ENCODE measurements at regions not wholly inside any gene's neighbourhood (a gene's known extent, or its start where the extent isn't known, plus 50 kb on each side); places are given as distances from the start of the nearest gene placed in this dataset.
"Not testable (repeated sequence)": the region's sequence is repeated elsewhere in the genome, so short reads cannot be mapped to it uniquely, and the experiment has no call there.

GRCh38 chr5:124823380-124823779 lies 76.9 kb upstream of the ZNF608 start:
- no peak for ATAC-seq (replicated peaks in 1 of 2)
- Mint-ChIP-seq H3K4me3 (no peak overlapping the region), H3K4me1 (ENCODE audit: low read depth) (no peaks in the 10 kb centered on the region), H3K27ac (no peak overlapping the region), H3K36me3 (ENCODE audit: insufficient read depth in 2 of 2) (no peaks in the 10 kb centered on the region), H3K9me3 (no peaks in the 10 kb centered on the region), H3K27me3 (ENCODE audit: low read depth) (no peaks in the 10 kb centered on the region)
- DNase-seq, result no peak

GRCh38 chr5:124824637-124825158 lies 78.3 kb upstream of the ZNF608 start:
- Mint-ChIP-seq H3K27ac (no peak overlapping the region), H3K36me3 (ENCODE audit: insufficient read depth in 2 of 2) (no peaks in the 10 kb centered on the region), H3K27me3 (ENCODE audit: low read depth) (no peaks in the 10 kb centered on the region), H3K4me1 (ENCODE audit: low read depth) (no peaks in the 10 kb centered on the region), H3K9me3 (no peaks in the 10 kb centered on the region), H3K4me3 (no peak overlapping the region)
- no peak for DNase-seq
- no peak for ATAC-seq (replicated peaks in 1 of 2)

GRCh38 chr5:124825250-124825982 lies 79.0 kb upstream of the ZNF608 start:
- ATAC-seq (replicated peaks in 1 of 2) (no peak), DNase-seq (no peak)
- H3K4me3 Mint-ChIP-seq, result no peak overlapping the region
- no peaks in the 10 kb centered on the region for H3K4me1 Mint-ChIP-seq (ENCODE audit: low read depth)
- H3K27ac Mint-ChIP-seq, result no peak overlapping the region
- no peaks in the 10 kb centered on the region for H3K9me3 Mint-ChIP-seq
- H3K27me3 Mint-ChIP-seq (ENCODE audit: low read depth), result no peaks in the 10 kb centered on the region
- no peaks in the 10 kb centered on the region for H3K36me3 Mint-ChIP-seq (ENCODE audit: insufficient read depth in 2 of 2)

- DNase-seq, result no peak
- H3K9me3 Mint-ChIP-seq, result no peaks in the 10 kb centered on the region
- no peak for ATAC-seq (replicated peaks in 1 of 2)
- H3K36me3 Mint-ChIP-seq (ENCODE audit: insufficient read depth in 2 of 2), result no peaks in the 10 kb centered on the region
- H3K27ac Mint-ChIP-seq, result no peak overlapping the region
- no peaks in the 10 kb centered on the region for H3K27me3 Mint-ChIP-seq (ENCODE audit: low read depth)
- H3K4me3 Mint-ChIP-seq, result no peak overlapping the region
- H3K4me1 Mint-ChIP-seq (ENCODE audit: low read depth), result no peaks in the 10 kb centered on the region
These were observed 79.5 kb upstream of the ZNF608 start for GRCh38 chr5:124825983-124826337.

GRCh38 chr5:124828731-124829234 lies 82.3 kb upstream of the ZNF608 start:
- H3K36me3 Mint-ChIP-seq (ENCODE audit: insufficient read depth in 2 of 2), result no peaks in the 10 kb centered on the region
- ATAC-seq (replicated peaks in 1 of 2) (no peak), DNase-seq (no peak)
- H3K9me3 Mint-ChIP-seq, result no peaks in the 10 kb centered on the region
- H3K4me1 Mint-ChIP-seq (ENCODE audit: low read depth), result no peaks in the 10 kb centered on the region
- no peak overlapping the region for H3K27ac Mint-ChIP-seq
- no peak overlapping the region for H3K4me3 Mint-ChIP-seq
- H3K27me3 Mint-ChIP-seq (ENCODE audit: low read depth), result no peaks in the 10 kb centered on the region

- Mint-ChIP-seq H3K4me3 (no peak overlapping the region), H3K4me1 (ENCODE audit: low read depth) (no peaks in the 10 kb centered on the region), H3K36me3 (ENCODE audit: insufficient read depth in 2 of 2) (peaks cover 0 to 2% of the 10 kb centered on the region in 2 donors), H3K9me3 (peaks cover 4 to 9% of the 10 kb centered on the region in 2 donors), H3K27ac (no peak overlapping the region), H3K27me3 (ENCODE audit: low read depth) (no peaks in the 10 kb centered on the region)
- no peak for ATAC-seq (replicated peaks in 1 of 2)
- no peak for DNase-seq
These were observed 85.3 kb upstream of the ZNF608 start for GRCh38 chr5:124831687-124832240.

GRCh38 chr5:124832510-124832909 lies 86.1 kb upstream of the ZNF608 start:
- Mint-ChIP-seq H3K4me3 (no peak overlapping the region), H3K36me3 (ENCODE audit: insufficient read depth in 2 of 2) (peaks cover 0 to 2% of the 10 kb centered on the region in 2 donors), H3K27ac (no peak overlapping the region), H3K9me3 (peaks cover 4 to 10% of the 10 kb centered on the region in 2 donors), H3K4me1 (ENCODE audit: low read depth) (no peaks in the 10 kb centered on the region), H3K27me3 (ENCODE audit: low read depth) (no peaks in the 10 kb centered on the region)
- no peak for DNase-seq
- no peak for ATAC-seq (replicated peaks in 1 of 2)

- not testable (repeated sequence) for DNase-seq; H3K27ac Mint-ChIP-seq; H3K4me1 Mint-ChIP-seq (ENCODE audit: low read depth); H3K9me3 Mint-ChIP-seq; H3K36me3 Mint-ChIP-seq (ENCODE audit: insufficient read depth in 2 of 2); H3K4me3 Mint-ChIP-seq; H3K27me3 Mint-ChIP-seq (ENCODE audit: low read depth); ATAC-seq (replicated peaks in 1 of 2)
These were observed 89.9 kb upstream of the ZNF608 start for GRCh38 chr5:124836314-124836713.

GRCh38 chr5:124839371-124839998 lies 93.0 kb upstream of the ZNF608 start:
- H3K36me3 Mint-ChIP-seq (ENCODE audit: insufficient read depth in 2 of 2), result peaks cover 0 to under 1% of the 10 kb centered on the region in 2 donors
- ATAC-seq (replicated peaks in 1 of 2), result no peak
- H3K4me3 Mint-ChIP-seq, result no peak overlapping the region
- no peak overlapping the region for H3K27ac Mint-ChIP-seq
- no peak for DNase-seq
- H3K9me3 Mint-ChIP-seq, result peaks cover 2 to 6% of the 10 kb centered on the region in 2 donors
- H3K27me3 Mint-ChIP-seq (ENCODE audit: low read depth), result no peaks in the 10 kb centered on the region
- H3K4me1 Mint-ChIP-seq (ENCODE audit: low read depth), result no peaks in the 10 kb centered on the region

- Mint-ChIP-seq H3K27me3 (ENCODE audit: low read depth) (no peaks in the 10 kb centered on the region), H3K9me3 (peaks cover 0 to 1% of the 10 kb centered on the region in 2 donors), H3K27ac (no peak overlapping the region), H3K36me3 (ENCODE audit: insufficient read depth in 2 of 2) (no peaks in the 10 kb centered on the region), H3K4me3 (no peak overlapping the region), H3K4me1 (ENCODE audit: low read depth) (no peaks in the 10 kb centered on the region)
- DNase-seq (no peak), ATAC-seq (replicated peaks in 1 of 2) (no peak)
These were observed 95.6 kb upstream of the ZNF608 start for GRCh38 chr5:124841829-124842712.

- Mint-ChIP-seq H3K4me1 (ENCODE audit: low read depth) (no peaks in the 10 kb centered on the region), H3K27ac (no peak overlapping the region), H3K36me3 (ENCODE audit: insufficient read depth in 2 of 2) (no peaks in the 10 kb centered on the region), H3K27me3 (ENCODE audit: low read depth) (no peaks in the 10 kb centered on the region), H3K4me3 (no peak overlapping the region), H3K9me3 (peaks cover 0 to 1% of the 10 kb centered on the region in 2 donors)
- no peak for ATAC-seq (replicated peaks in 1 of 2)
- no peak for DNase-seq
These were observed 96.5 kb upstream of the ZNF608 start for GRCh38 chr5:124842725-124843595.

- Mint-ChIP-seq H3K4me1 (ENCODE audit: low read depth) (no peaks in the 10 kb centered on the region), H3K27ac (no peak overlapping the region), H3K4me3 (no peak overlapping the region), H3K36me3 (ENCODE audit: insufficient read depth in 2 of 2) (no peaks in the 10 kb centered on the region), H3K9me3 (peaks cover 0 to 1% of the 10 kb centered on the region in 2 donors), H3K27me3 (ENCODE audit: low read depth) (no peaks in the 10 kb centered on the region)
- ATAC-seq (replicated peaks in 1 of 2) (no peak), DNase-seq (no peak)
These were observed 97.1 kb upstream of the ZNF608 start for GRCh38 chr5:124843596-124843899.
